Mesenchymal stem cell (in vitro differentiated cells and primary cell): ENCODE measurements at regions not wholly inside any gene's neighbourhood (a gene's known extent, or its start where the extent isn't known, plus 50 kb on each side); places are given as distances from the start of the nearest gene placed in this dataset.

Source experiments
- DNase-seq: peaks from one replicate; pipeline ENCODE4 v3.0.0-alpha.2; 2013
- H2AFZ ChIP-seq: one replicate; pipeline ENCODE4 v1.6.1; 2013; ENCODE audit warnings: low read depth, mild to moderate bottlenecking, control low read depth, inconsistent platforms, low read length, moderate library complexity
- H2AK5ac ChIP-seq: 2 replicates; pipeline ENCODE4 v1.6.1; 2013; ENCODE audit warnings: low read length, moderate library complexity, mild to moderate bottlenecking, inconsistent platforms; ENCODE audit not compliant: severe bottlenecking
- H2BK120ac ChIP-seq: one replicate; pipeline ENCODE4 v1.6.1; 2013; ENCODE audit warnings: low read depth, mild to moderate bottlenecking, inconsistent platforms, low read length, moderate library complexity
- H2BK12ac ChIP-seq, 2 experiments: one replicate each; pipeline ENCODE4 v1.6.1; 2013; ENCODE audit warnings: inconsistent platforms in 2 of 2, low read length in 2 of 2, mild to moderate bottlenecking in 2 of 2, moderate library complexity in 2 of 2, control low read depth in 1 of 2
- H2BK15ac ChIP-seq: one replicate; pipeline ENCODE4 v1.6.1; 2013; ENCODE audit warnings: mild to moderate bottlenecking, low read depth, inconsistent platforms; ENCODE audit not compliant: poor library complexity, severe bottlenecking
- H2BK5ac ChIP-seq: 2 replicates; pipeline ENCODE4 v1.6.1; 2013; ENCODE audit warnings: low read depth, mild to moderate bottlenecking, low read length, control low read depth, inconsistent platforms; ENCODE audit not compliant: poor library complexity, severe bottlenecking
- H3K14ac ChIP-seq, 2 experiments: one replicate each; pipeline ENCODE4 v1.6.1; 2013; ENCODE audit warnings: inconsistent platforms in 2 of 2, low read length in 2 of 2, control low read depth in 1 of 2, mild to moderate bottlenecking in 1 of 2, moderate library complexity in 1 of 2
- H3K18ac ChIP-seq, 2 experiments: one replicate each; pipeline ENCODE4 v1.6.1; 2013; ENCODE audit warnings: inconsistent platforms in 2 of 2, low read length in 2 of 2, control low read depth in 1 of 2, low read depth in 1 of 2, mild to moderate bottlenecking in 1 of 2
- H3K23ac ChIP-seq, 2 experiments: one replicate each; pipeline ENCODE4 v1.6.1; 2013; ENCODE audit warnings: inconsistent platforms in 2 of 2, low read length in 2 of 2, mild to moderate bottlenecking in 2 of 2, moderate library complexity in 2 of 2, control low read depth in 1 of 2
- H3K27ac ChIP-seq: 2 replicates; pipeline ENCODE4 v1.5.1; 2013; ENCODE audit warnings: mild to moderate bottlenecking, moderate library complexity, low read length, control low read depth, inconsistent platforms; ENCODE audit not compliant: poor library complexity, severe bottlenecking
- H3K27me3 ChIP-seq, 2 experiments: 2 replicates each; pipeline versions ENCODE4 v1.6.1 to v1.7.0; 2013; ENCODE audit warnings: low read length in 2 of 2, mild to moderate bottlenecking in 2 of 2, moderate library complexity in 2 of 2, control low read depth in 1 of 2, inconsistent platforms in 1 of 2; ENCODE audit not compliant: control insufficient read depth in 1 of 2, insufficient read depth in 1 of 2
- H3K36me3 ChIP-seq, 2 experiments: 2 replicates each; pipeline versions ENCODE4 v1.6.1 to v1.7.0; 2013; ENCODE audit warnings: low read length in 2 of 2, control low read depth in 1 of 2, inconsistent platforms in 1 of 2, low read depth in 1 of 2, mild to moderate bottlenecking in 1 of 2; ENCODE audit not compliant: insufficient read depth in 2 of 2, control insufficient read depth in 1 of 2
- H3K4ac ChIP-seq, 2 experiments: one replicate each; pipeline ENCODE4 v1.6.1; 2013; ENCODE audit warnings: inconsistent platforms in 2 of 2, low read length in 2 of 2, mild to moderate bottlenecking in 2 of 2, moderate library complexity in 2 of 2, control low read depth in 1 of 2, low read depth in 1 of 2
- H3K4me1 ChIP-seq: 2 replicates; pipeline ENCODE4 v1.6.1; 2013; ENCODE audit warnings: low read depth, low read length, control low read depth; ENCODE audit not compliant: control insufficient read depth, insufficient read depth
- H3K4me2 ChIP-seq: 2 replicates; pipeline ENCODE4 v1.6.1; 2013; ENCODE audit warnings: low read length, mild to moderate bottlenecking, inconsistent platforms; ENCODE audit not compliant: poor library complexity, severe bottlenecking
- H3K4me3 ChIP-seq, 2 experiments: 2 replicates each; pipeline versions ENCODE4 v1.5.1 to v1.7.0; 2013; ENCODE audit warnings: low read length in 2 of 2, mild to moderate bottlenecking in 2 of 2, control low read depth in 1 of 2, low read depth in 1 of 2; ENCODE audit not compliant: insufficient read depth in 1 of 2
- H3K79me1 ChIP-seq: replicated peaks from 2 replicates; pipeline ENCODE4 v1.6.1; 2013; ENCODE audit warnings: mild to moderate bottlenecking, control low read depth, low read length, inconsistent platforms; ENCODE audit not compliant: poor library complexity, severe bottlenecking
- H3K9ac ChIP-seq: 2 replicates; pipeline ENCODE4 v1.7.0; 2013; ENCODE audit warnings: mild to moderate bottlenecking, low read length, moderate library complexity
- H3K9me3 ChIP-seq: 2 replicates; pipeline ENCODE4 v1.7.0; 2013; ENCODE audit warnings: mild to moderate bottlenecking, low read length; ENCODE audit not compliant: control insufficient read depth
- H4K8ac ChIP-seq: one replicate; pipeline ENCODE4 v1.6.1; 2013; ENCODE audit warnings: inconsistent platforms, mild to moderate bottlenecking, low read length, moderate library complexity
- H4K91ac ChIP-seq: one replicate; pipeline ENCODE4 v1.6.1; 2013; ENCODE audit warnings: mild to moderate bottlenecking, low read length, inconsistent platforms
- WGBS: methylation state at CpG from one replicate; pipeline ENCODE4 v1.1.7; 2013; ENCODE audit warnings: mixed read lengths; 5-methylcytosine and 5-hydroxymethylcytosine counted together

DNA sequence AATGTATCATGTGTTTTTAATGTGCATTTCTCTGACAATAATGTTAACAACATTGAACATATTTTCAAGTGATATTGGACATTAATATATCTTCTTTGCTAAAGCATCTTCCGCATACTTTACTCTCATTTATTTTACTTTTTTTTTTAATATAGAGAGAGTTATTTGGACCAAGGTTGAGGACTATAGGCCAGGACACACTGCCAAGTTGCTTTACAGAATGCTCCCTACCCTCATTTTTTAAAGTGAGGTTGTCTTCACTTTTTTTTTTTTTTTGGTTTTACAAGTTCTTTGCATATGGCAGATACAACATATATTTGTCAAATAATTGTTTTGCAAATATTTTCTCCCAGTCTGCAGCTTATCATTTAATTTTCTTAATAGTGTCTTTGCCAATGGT, 201.8 kb downstream of the OSR1 start:
- no CpG with 5 or more reads among the region's 1 CpG for WGBS
- H3K23ac ChIP-seq = no peak overlapping the region

DNA sequence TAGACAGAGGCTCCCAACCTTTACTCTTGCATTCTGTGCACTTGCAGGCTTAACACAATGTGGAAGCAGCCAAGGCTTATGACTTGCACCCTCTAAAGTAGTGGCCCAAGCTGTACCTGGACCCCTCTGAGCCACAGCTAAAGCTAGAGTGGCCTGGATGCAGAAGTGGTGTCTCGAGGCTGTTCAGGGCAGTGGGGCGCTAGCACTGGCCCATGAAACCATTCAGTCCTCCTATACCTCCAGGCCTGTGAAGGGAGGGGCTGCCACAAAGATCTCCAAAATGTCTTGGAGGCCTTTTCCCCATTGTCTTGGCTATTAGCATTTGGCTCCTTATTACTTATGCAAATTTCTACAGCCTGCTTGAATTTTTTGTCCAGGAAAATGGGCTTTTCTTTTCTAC, 207.7 kb downstream of the OSR1 start:
- Histone ChIP-seq H3K27me3 (no peaks in the 10 kb centered on the region), H3K36me3 (peaks cover 0 to 4% of the 10 kb centered on the region in 2 experiments), H4K8ac (no peak overlapping the region)

More for the DNA sequence above, 201.8 kb downstream of the OSR1 start:
- H3K27ac ChIP-seq = no peak overlapping the region
- H2AFZ ChIP-seq = no peak overlapping the region
- no peak overlapping the region for H2BK15ac ChIP-seq
- no peaks in the 10 kb centered on the region for H3K36me3 ChIP-seq
- H2BK12ac ChIP-seq = no peak overlapping the region
- H2BK5ac ChIP-seq = no peak overlapping the region
- H3K4me3 ChIP-seq = no peak overlapping the region
- peaks cover 11% of the 10 kb centered on the region for H3K9me3 ChIP-seq
- no peak overlapping the region for H2BK120ac ChIP-seq
- no peak overlapping the region for H3K4me2 ChIP-seq
- no peak overlapping the region for H3K18ac ChIP-seq
- no peak overlapping the region for H4K91ac ChIP-seq
- H3K9ac ChIP-seq = no peak overlapping the region
- H3K79me1 ChIP-seq = no peaks in the 10 kb centered on the region
- H4K8ac ChIP-seq = no peak overlapping the region
- no peaks in the 10 kb centered on the region for H3K4me1 ChIP-seq
- no peak overlapping the region for H2AK5ac ChIP-seq
- no peak overlapping the region for H3K4ac ChIP-seq
- DNase-seq = no peak
- no peaks in the 10 kb centered on the region for H3K27me3 ChIP-seq
- no peak overlapping the region for H3K14ac ChIP-seq

GRCh38 chr2:19146867-19147266, 211.6 kb downstream of the OSR1 start:
- no peaks in the 10 kb centered on the region for H3K4me1 ChIP-seq

More for the DNA sequence above, 207.7 kb downstream of the OSR1 start:
- H3K27ac ChIP-seq = no peak overlapping the region
- no peak overlapping the region for H3K4me2 ChIP-seq
- no peak overlapping the region for H3K18ac ChIP-seq
- no peak overlapping the region for H2BK120ac ChIP-seq
- H3K9me3 ChIP-seq = peaks cover 27% of the 10 kb centered on the region
- no peak overlapping the region for H2BK12ac ChIP-seq
- H2AFZ ChIP-seq = no peak overlapping the region
- no peak overlapping the region for H3K4ac ChIP-seq
- H3K9ac ChIP-seq = no peak overlapping the region
- no peak overlapping the region for H4K91ac ChIP-seq
- no peak overlapping the region for H2BK15ac ChIP-seq
- no peaks in the 10 kb centered on the region for H3K79me1 ChIP-seq
- no peak overlapping the region for H2AK5ac ChIP-seq
- no peak overlapping the region for H3K23ac ChIP-seq
- DNase-seq = no peak
- no peak overlapping the region for H3K4me3 ChIP-seq
- H3K4me1 ChIP-seq = no peaks in the 10 kb centered on the region
- H2BK5ac ChIP-seq = no peak overlapping the region
- WGBS = 100% methylated on average over 2 of the region's 2 CpGs
- no peak overlapping the region for H3K14ac ChIP-seq

DNA sequence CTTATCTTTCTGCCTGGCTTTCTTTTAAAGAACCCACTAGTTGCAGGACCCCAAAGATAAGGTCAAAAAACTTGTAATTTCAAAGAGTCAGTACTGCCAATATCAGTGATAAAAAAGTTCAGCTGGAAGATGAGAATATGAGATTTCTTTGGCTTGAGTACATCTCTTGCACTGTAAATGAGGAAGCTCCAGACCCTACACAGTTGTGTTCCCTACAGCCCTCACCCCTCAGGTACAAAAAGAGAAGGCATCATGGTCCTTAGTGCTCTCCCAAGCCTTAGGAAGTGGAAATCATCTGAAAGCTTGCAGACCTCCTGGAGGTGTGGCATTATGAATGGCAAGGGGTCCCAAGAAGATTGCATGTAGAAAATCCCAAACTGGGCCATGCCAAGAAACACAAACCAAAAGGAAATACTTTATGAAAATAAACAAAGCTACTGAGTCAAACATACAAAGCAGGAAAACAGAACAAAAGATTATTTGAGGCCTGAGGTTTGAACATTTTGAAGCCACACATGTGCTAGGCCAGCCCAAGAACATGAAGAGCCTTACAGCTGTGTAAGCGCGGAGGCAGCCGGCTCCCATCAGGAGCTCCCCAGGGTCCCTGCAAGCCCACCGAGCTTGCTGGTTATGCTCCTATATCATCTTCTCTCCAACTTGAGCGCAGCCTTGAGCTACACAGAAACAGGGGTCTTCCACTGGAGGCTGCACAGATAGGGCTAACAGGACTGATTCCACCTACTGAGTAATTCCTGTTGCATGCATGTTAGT, 217.0 kb downstream of the OSR1 start:
- H3K23ac ChIP-seq = no peak overlapping the region
- H3K18ac ChIP-seq = peak overlapping the region in 1 of 2 experiments; percentile 18
- H3K9me3 ChIP-seq = no peaks in the 10 kb centered on the region
- H3K4me2 ChIP-seq = no peak overlapping the region
- no peak overlapping the region for H2BK120ac ChIP-seq
- no peak overlapping the region for H3K4me3 ChIP-seq
- H2AK5ac ChIP-seq = peak overlapping the region; percentile 93
- H3K4me1 ChIP-seq = peaks cover 4% of the 10 kb centered on the region
- peak overlapping the region in 1 of 2 experiments; percentile 15 for H3K14ac ChIP-seq
- H2AFZ ChIP-seq = no peak overlapping the region
- no peak overlapping the region for H2BK5ac ChIP-seq
- peak overlapping the region; percentile 76 for H3K27ac ChIP-seq
- no peaks in the 10 kb centered on the region for H3K27me3 ChIP-seq
- no peak for DNase-seq
- no peak overlapping the region for H4K91ac ChIP-seq
- no peak overlapping the region for H4K8ac ChIP-seq
- 95% methylated on average over 5 of the region's 5 CpGs for WGBS
- H3K79me1 ChIP-seq = no peaks in the 10 kb centered on the region
- H3K4ac ChIP-seq = no peak overlapping the region
- H3K36me3 ChIP-seq = no peaks in the 10 kb centered on the region
- no peak overlapping the region for H3K9ac ChIP-seq
- no peak overlapping the region for H2BK12ac ChIP-seq
- H2BK15ac ChIP-seq = no peak overlapping the region

More at GRCh38 chr2:19146867-19147266, 211.6 kb downstream of the OSR1 start:
- Histone ChIP-seq H2AFZ (no peak overlapping the region), H3K9ac (no peak overlapping the region), H3K79me1 (no peaks in the 10 kb centered on the region), H2BK12ac (no peak overlapping the region), H2AK5ac (no peak overlapping the region), H2BK5ac (no peak overlapping the region), H3K18ac (no peak overlapping the region), H3K4me3 (no peak overlapping the region), H2BK120ac (no peak overlapping the region), H3K27ac (no peak overlapping the region), H4K8ac (no peak overlapping the region), H3K14ac (no peak overlapping the region), H3K36me3 (peaks cover 0 to 4% of the 10 kb centered on the region in 2 experiments), H3K9me3 (peaks cover 24% of the 10 kb centered on the region), H3K4ac (no peak overlapping the region), H2BK15ac (no peak overlapping the region), H4K91ac (no peak overlapping the region), H3K23ac (no peak overlapping the region), H3K4me2 (no peak overlapping the region), H3K27me3 (no peaks in the 10 kb centered on the region)
- no peak for DNase-seq
- WGBS = 85% methylated on average over 1 of the region's 1 CpG
